H9 (cell line): ENCODE measurements at regions not wholly inside any gene's neighbourhood (a gene's known extent, or its start where the extent isn't known, plus 50 kb on each side); places are given as distances from the start of the nearest gene placed in this dataset.

Experiments
- DNase-seq: peaks from one replicate; pipeline ENCODE4 v3.0.0-alpha.2; 2017
- H2AFZ ChIP-seq: one replicate; pipeline ENCODE4 v1.6.1; 2013; ENCODE audit warnings: mild to moderate bottlenecking, low read length, control low read depth, moderate library complexity
- H2AK5ac ChIP-seq: 2 replicates; pipeline ENCODE4 v1.6.1; 2013; ENCODE audit warnings: low read length, control low read depth, mixed read lengths; ENCODE audit not compliant: insufficient read length
- H2BK120ac ChIP-seq: one replicate; pipeline ENCODE4 v1.6.1; 2013; ENCODE audit warnings: low read depth, mild to moderate bottlenecking, low read length, control low read depth, inconsistent platforms; ENCODE audit not compliant: poor library complexity, severe bottlenecking
- H2BK12ac ChIP-seq: 2 replicates; pipeline ENCODE4 v1.6.1; 2013; ENCODE audit warnings: low read length, control low read depth, mixed read lengths, low read depth; ENCODE audit not compliant: insufficient read length
- H2BK15ac ChIP-seq: 2 replicates; pipeline ENCODE4 v1.6.1; 2013; ENCODE audit warnings: low read depth, low read length, control low read depth
- H2BK20ac ChIP-seq: one replicate; pipeline ENCODE4 v1.6.1; 2013; ENCODE audit warnings: low read depth, mild to moderate bottlenecking, low read length, control low read depth, inconsistent platforms; ENCODE audit not compliant: poor library complexity, severe bottlenecking
- H2BK5ac ChIP-seq: 2 replicates; pipeline ENCODE4 v1.6.1; 2013; ENCODE audit warnings: low read length, control low read depth, mixed read lengths; ENCODE audit not compliant: insufficient read length
- H3K14ac ChIP-seq: 2 replicates; pipeline ENCODE4 v1.6.1; 2013; ENCODE audit warnings: low read length, control low read depth; ENCODE audit not compliant: insufficient read depth
- H3K18ac ChIP-seq: 2 replicates; pipeline ENCODE4 v1.6.1; 2013; ENCODE audit warnings: low read depth, mild to moderate bottlenecking, mixed read lengths, low read length, control low read depth; ENCODE audit not compliant: insufficient read length
- H3K23ac ChIP-seq: 2 replicates; pipeline ENCODE4 v1.6.1; 2013; ENCODE audit warnings: low read length, control low read depth, mixed read lengths, low read depth; ENCODE audit not compliant: insufficient read length
- H3K23me2 ChIP-seq: 2 replicates; pipeline ENCODE4 v1.6.1; 2013; ENCODE audit warnings: low read depth, mild to moderate bottlenecking, mixed read lengths, low read length, control low read depth; ENCODE audit not compliant: insufficient read length, poor library complexity, severe bottlenecking
- H3K27ac ChIP-seq: 2 replicates; pipeline ENCODE4 v1.5.1; 2013; ENCODE audit warnings: low read length, control low read depth, mixed read lengths, low read depth; ENCODE audit not compliant: insufficient read length
- H3K27me3 ChIP-seq: 2 replicates; pipeline ENCODE4 v1.6.1; 2013; ENCODE audit warnings: low read length, control low read depth, inconsistent platforms; ENCODE audit not compliant: insufficient read depth
- H3K4ac ChIP-seq: 2 replicates; pipeline ENCODE4 v1.6.1; 2013; ENCODE audit warnings: low read depth, mild to moderate bottlenecking, control low read depth, inconsistent platforms, low read length, moderate library complexity
- H3K4me1 ChIP-seq: 2 replicates; pipeline ENCODE4 v1.6.1; 2013; ENCODE audit warnings: low read length, control low read depth, inconsistent platforms; ENCODE audit not compliant: insufficient read depth
- H3K4me2 ChIP-seq: 2 replicates; pipeline ENCODE4 v1.6.1; 2013; ENCODE audit warnings: low read length, control low read depth, mixed read lengths; ENCODE audit not compliant: insufficient read length, insufficient read depth
- H3K56ac ChIP-seq: 2 replicates; pipeline ENCODE4 v1.6.1; 2013; ENCODE audit warnings: low read depth, mild to moderate bottlenecking, mixed read lengths, low read length, control low read depth; ENCODE audit not compliant: insufficient read length
- H3K79me1 ChIP-seq: 2 replicates; pipeline ENCODE4 v1.6.1; 2013; ENCODE audit warnings: low read depth, mild to moderate bottlenecking, moderate library complexity, low read length, control low read depth, inconsistent platforms; ENCODE audit not compliant: insufficient read depth, poor library complexity, severe bottlenecking
- H3K79me2 ChIP-seq: 2 replicates; pipeline ENCODE4 v1.6.1; 2013; ENCODE audit warnings: low read length, control low read depth, inconsistent platforms; ENCODE audit not compliant: insufficient read depth
- H3K9ac ChIP-seq: 2 replicates; pipeline ENCODE4 v1.6.1; 2013; ENCODE audit warnings: low read length, control low read depth, mixed read lengths; ENCODE audit not compliant: insufficient read length; ENCODE audit errors: extremely low read depth
- H3K9me3 ChIP-seq: one replicate; pipeline ENCODE4 v1.6.1; 2013; ENCODE audit warnings: low read depth, low read length, inconsistent platforms; ENCODE audit not compliant: control insufficient read depth
- H3T11ph ChIP-seq: one replicate; pipeline ENCODE4 v1.6.1; 2013; ENCODE audit warnings: mild to moderate bottlenecking, low read length, control low read depth, inconsistent platforms
- H4K20me1 ChIP-seq: one replicate; pipeline ENCODE4 v1.6.1; 2013; ENCODE audit not compliant: control insufficient read depth, insufficient read length, insufficient read depth
- H4K5ac ChIP-seq: 2 replicates; pipeline ENCODE4 v1.6.1; 2013; ENCODE audit warnings: low read depth, mild to moderate bottlenecking, mixed read lengths, low read length, control low read depth; ENCODE audit not compliant: insufficient read length
- H4K8ac ChIP-seq: replicated peaks from 2 replicates; pipeline ENCODE4 v1.6.1; 2013; ENCODE audit warnings: low read length, control low read depth, mixed read lengths, low read depth; ENCODE audit not compliant: insufficient read length
- H4K91ac ChIP-seq: 2 replicates; pipeline ENCODE4 v1.6.1; 2013; ENCODE audit warnings: low read depth, mild to moderate bottlenecking, moderate library complexity, mixed read lengths, low read length, control low read depth; ENCODE audit not compliant: insufficient read length
- H3K27ac Mint-ChIP-seq, 3 experiments: 2 replicates in 2 of 3; 3 replicates in 1 of 3; pipeline ENCODE4 v1.8.0; 2020 to 2021; ENCODE audit warnings: mixed read lengths in 3 of 3, mild to moderate bottlenecking in 1 of 3, moderate library complexity in 1 of 3
- H3K27me3 Mint-ChIP-seq: 2 replicates; pipeline ENCODE4 v1.8.0; 2021; ENCODE audit warnings: low read depth, mild to moderate bottlenecking, moderate library complexity, mixed read lengths
- H3K36me3 Mint-ChIP-seq, 3 experiments: 2 replicates in 2 of 3; 3 replicates in 1 of 3; pipeline ENCODE4 v1.8.0; 2020 to 2021; ENCODE audit warnings: low read depth in 3 of 3, mixed read lengths in 3 of 3; ENCODE audit not compliant: insufficient read depth in 1 of 3
- H3K4me1 Mint-ChIP-seq, 2 experiments: 2 replicates each; pipeline ENCODE4 v1.8.0; 2020; ENCODE audit warnings: mixed read lengths in 2 of 2
- H3K4me3 Mint-ChIP-seq, 2 experiments: 2 replicates in 1 of 2; 3 replicates in 1 of 2; pipeline ENCODE4 v1.8.0; 2020 to 2021; ENCODE audit warnings: mild to moderate bottlenecking in 2 of 2, mixed read lengths in 2 of 2, moderate library complexity in 1 of 2
- H3K9me3 Mint-ChIP-seq, 2 experiments: 2 replicates in 1 of 2; 3 replicates in 1 of 2; pipeline ENCODE4 v1.8.0; 2020; ENCODE audit warnings: mild to moderate bottlenecking in 2 of 2, mixed read lengths in 2 of 2, moderate library complexity in 1 of 2
- WGBS: extraction: QIAGEN DNeasy Blood & Tissue Kit; methylation state at CpG from one replicate; pipeline ENCODE4 v1.1.7; 2013; ENCODE audit warnings: missing lambda C conversion rate, low lambda C conversion rate, mixed read lengths; ENCODE audit not compliant: insufficient read length; ENCODE audit errors: extremely low coverage; 5-methylcytosine and 5-hydroxymethylcytosine counted together
- TF ChIP-seq, protein P1 (sequence below): fragments of 200-600 bp; sonication (generic); conservative IDR thresholded peaks from 3 replicates; pipeline ENCODE4 v1.8.0; 2021; ENCODE audit warnings: antibody characterized with exemption, mild to moderate bottlenecking

DNA sequence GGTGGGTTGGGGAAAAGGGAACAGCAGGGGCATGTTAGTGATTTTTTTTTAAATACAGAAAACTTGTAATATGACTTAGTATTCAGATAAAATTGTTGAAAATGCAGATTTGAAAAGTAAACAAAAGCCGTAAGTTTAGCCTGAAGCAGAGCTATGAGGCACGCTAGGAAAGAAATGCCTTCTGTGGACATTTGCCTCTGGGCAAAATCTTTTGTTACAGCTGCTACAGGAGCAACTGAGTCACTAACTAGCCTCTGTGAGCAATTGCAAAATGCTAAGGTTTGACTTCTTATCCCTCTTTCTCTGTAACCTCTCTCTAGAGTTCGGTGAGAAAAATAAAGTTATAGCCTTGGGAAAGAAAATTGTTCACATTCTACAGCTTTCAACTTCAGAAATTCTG is 350.0 kb downstream of the SLC7A11 start:
- DNase-seq, result no peak
- Histone ChIP-seq H3K9ac (no peak overlapping the region), H3K4me2 (no peak overlapping the region), H2BK5ac (no peak overlapping the region), H3K14ac (no peak overlapping the region), H3K23me2 (no peaks in the 10 kb centered on the region), H3K27me3 (no peaks in the 10 kb centered on the region), H4K8ac (no peak overlapping the region), H3T11ph (no peak overlapping the region), H3K9me3 (no peaks in the 10 kb centered on the region), H4K91ac (no peak overlapping the region), H4K5ac (no peak overlapping the region), H2BK20ac (no peak overlapping the region), H3K27ac (no peak overlapping the region), H3K4me1 (no peaks in the 10 kb centered on the region), H3K4ac (no peak overlapping the region), H2BK120ac (no peak overlapping the region), H3K18ac (no peak overlapping the region), H2BK15ac (no peak overlapping the region), H3K56ac (no peak overlapping the region), H2AK5ac (no peak overlapping the region), H4K20me1 (no peaks in the 10 kb centered on the region), H3K79me1 (no peaks in the 10 kb centered on the region), H2BK12ac (no peak overlapping the region), H3K79me2 (no peaks in the 10 kb centered on the region), H3K23ac (no peak overlapping the region), H2AFZ (no peak overlapping the region)
- Mint-ChIP-seq H3K36me3 (peaks cover 0 to 2% (median 0%) of the 10 kb centered on the region in 3 experiments; a peak in 2 of 7 replicates), H3K4me1 (peaks cover 0 to 2% of the 10 kb centered on the region in 2 experiments; a peak in 1 of 4 replicates), H3K27me3 (no peaks in the 10 kb centered on the region; the same call in 1 of the 2 replicates), H3K4me3 (no peak overlapping the region), H3K27ac (no peak overlapping the region), H3K9me3 (peaks cover 0 to 5% of the 10 kb centered on the region in 2 experiments; a peak in 2 of 5 replicates)
- TF ChIP-seq, protein P1, sequence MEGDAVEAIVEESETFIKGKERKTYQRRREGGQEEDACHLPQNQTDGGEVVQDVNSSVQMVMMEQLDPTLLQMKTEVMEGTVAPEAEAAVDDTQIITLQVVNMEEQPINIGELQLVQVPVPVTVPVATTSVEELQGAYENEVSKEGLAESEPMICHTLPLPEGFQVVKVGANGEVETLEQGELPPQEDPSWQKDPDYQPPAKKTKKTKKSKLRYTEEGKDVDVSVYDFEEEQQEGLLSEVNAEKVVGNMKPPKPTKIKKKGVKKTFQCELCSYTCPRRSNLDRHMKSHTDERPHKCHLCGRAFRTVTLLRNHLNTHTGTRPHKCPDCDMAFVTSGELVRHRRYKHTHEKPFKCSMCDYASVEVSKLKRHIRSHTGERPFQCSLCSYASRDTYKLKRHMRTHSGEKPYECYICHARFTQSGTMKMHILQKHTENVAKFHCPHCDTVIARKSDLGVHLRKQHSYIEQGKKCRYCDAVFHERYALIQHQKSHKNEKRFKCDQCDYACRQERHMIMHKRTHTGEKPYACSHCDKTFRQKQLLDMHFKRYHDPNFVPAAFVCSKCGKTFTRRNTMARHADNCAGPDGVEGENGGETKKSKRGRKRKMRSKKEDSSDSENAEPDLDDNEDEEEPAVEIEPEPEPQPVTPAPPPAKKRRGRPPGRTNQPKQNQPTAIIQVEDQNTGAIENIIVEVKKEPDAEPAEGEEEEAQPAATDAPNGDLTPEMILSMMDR, result no peak
- no CpG with 5 or more reads among the region's 3 CpGs for WGBS
